HEK293T (cell line): ENCODE measurements at regions not wholly inside any gene's neighbourhood (a gene's known extent, or its start where the extent isn't known, plus 50 kb on each side); places are given as distances from the start of the nearest gene placed in this dataset.

Source experiments
- ARNT ChIP-seq: fragments of 450-650 bp; IDR thresholded peaks from 2 replicates; pipeline ENCODE4 v1.6.1; 2017; ENCODE audit warnings: mild to moderate bottlenecking
- BHLHE40 ChIP-seq: fragments of 450-650 bp; IDR thresholded peaks from 2 replicates; pipeline ENCODE4 v1.6.1; 2016; ENCODE audit warnings: mild to moderate bottlenecking, moderate library complexity, borderline replicate concordance
- CTBP1 ChIP-seq: fragments of 450-650 bp; IDR thresholded peaks from 2 replicates; pipeline ENCODE4 v1.6.1; 2016; ENCODE audit warnings: borderline replicate concordance
- ELF4 ChIP-seq: fragments of 450-650 bp; IDR thresholded peaks from 2 replicates; pipeline ENCODE4 v1.6.1; 2017; ENCODE audit warnings: antibody characterized with exemption
- FOXM1 ChIP-seq: fragments of 450-650 bp; IDR thresholded peaks from 2 replicates; pipeline ENCODE4 v1.6.1; 2017; ENCODE audit warnings: mild to moderate bottlenecking, borderline replicate concordance
- HDGF ChIP-seq: fragments of 450-650 bp; IDR thresholded peaks from 2 replicates; pipeline ENCODE4 v1.6.1; 2017; ENCODE audit warnings: antibody characterized with exemption, borderline replicate concordance
- L3MBTL2 ChIP-seq: fragments of 450-650 bp; conservative IDR thresholded peaks from 2 replicates; pipeline ENCODE4 v1.6.1; 2016; ENCODE audit warnings: mild to moderate bottlenecking
- NFRKB ChIP-seq: fragments of 450-650 bp; IDR thresholded peaks from 2 replicates; pipeline ENCODE4 v1.6.1; 2016; ENCODE audit warnings: mild to moderate bottlenecking, moderate library complexity
- PKNOX1 ChIP-seq: fragments of 450-650 bp; IDR thresholded peaks from 2 replicates; pipeline ENCODE4 v1.6.1; 2016
- SP1 ChIP-seq: fragments of 450-650 bp; IDR thresholded peaks from 2 replicates; pipeline ENCODE4 v1.6.1; 2017
- SUZ12 ChIP-seq: fragments of 450-650 bp; IDR thresholded peaks from 2 replicates; pipeline ENCODE4 v1.6.1; 2016; ENCODE audit warnings: mild to moderate bottlenecking
- TARDBP ChIP-seq: fragments of 450-650 bp; IDR thresholded peaks from 2 replicates; pipeline ENCODE4 v1.6.1; 2016
- ZNF384 ChIP-seq: fragments of 450-650 bp; IDR thresholded peaks from 2 replicates; pipeline ENCODE4 v1.6.1; 2016

- no peak for TF ChIP-seq NFRKB
- no peak for TF ChIP-seq SUZ12
- TF ChIP-seq TARDBP = no peak
- TF ChIP-seq SP1 = no peak
- no peak for TF ChIP-seq ARNT
- TF ChIP-seq FOXM1 = no peak
- no peak for TF ChIP-seq HDGF
- TF ChIP-seq CTBP1 = no peak
- TF ChIP-seq ELF4 = no peak
- no peak for TF ChIP-seq BHLHE40
- no peak for TF ChIP-seq PKNOX1
- no peak for TF ChIP-seq L3MBTL2
- no peak for TF ChIP-seq ZNF384
These were observed 184.5 kb upstream of the ISX start for GRCh38 chr22:34881453-34881852.
